ENCODE measurements at regions not wholly inside any gene's neighbourhood (a gene's known extent, or its start where the extent isn't known, plus 50 kb on each side); places are given as distances from the start of the nearest gene placed in this dataset.

DNA sequence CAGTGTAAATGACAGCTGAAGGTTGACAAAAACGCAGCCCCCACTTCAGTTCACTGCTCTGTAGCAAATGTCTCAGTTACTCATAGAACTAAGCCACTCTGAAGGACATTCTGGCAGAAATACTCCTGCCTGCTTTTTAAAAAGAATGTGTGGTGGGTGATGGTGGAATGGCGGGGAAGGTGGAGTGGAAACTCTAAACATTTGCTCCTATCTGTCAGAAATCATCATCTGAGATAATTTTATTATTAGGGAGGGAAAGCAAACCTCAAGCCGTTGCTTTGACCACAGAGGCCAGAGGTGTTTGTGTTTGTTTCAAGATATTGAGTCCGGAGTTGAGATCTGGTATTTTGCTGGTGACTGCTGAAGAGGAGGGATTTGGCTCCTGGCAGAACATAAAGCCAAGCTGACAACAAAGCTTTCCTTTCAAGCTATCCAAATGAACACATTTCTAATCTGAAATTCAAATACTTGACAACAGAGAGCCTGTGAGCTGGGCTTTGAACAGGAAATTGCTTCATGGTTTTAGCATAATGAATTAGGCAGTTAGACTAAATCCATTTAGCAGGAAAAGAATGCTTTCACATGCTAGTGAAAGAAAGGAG is 362.7 kb downstream of the CSNK1G3 start:
- no peak for DNase-seq (ENCODE audit: low read depth)

- no peak for DNase-seq (ENCODE audit: low read depth)
Observed at GRCh38 chr5:123873846-123874245, 361.9 kb downstream of the CSNK1G3 start.

- no peak for DNase-seq (ENCODE audit: low read depth)
Observed at GRCh38 chr5:123871373-123871772, 359.4 kb downstream of the CSNK1G3 start.

DNA sequence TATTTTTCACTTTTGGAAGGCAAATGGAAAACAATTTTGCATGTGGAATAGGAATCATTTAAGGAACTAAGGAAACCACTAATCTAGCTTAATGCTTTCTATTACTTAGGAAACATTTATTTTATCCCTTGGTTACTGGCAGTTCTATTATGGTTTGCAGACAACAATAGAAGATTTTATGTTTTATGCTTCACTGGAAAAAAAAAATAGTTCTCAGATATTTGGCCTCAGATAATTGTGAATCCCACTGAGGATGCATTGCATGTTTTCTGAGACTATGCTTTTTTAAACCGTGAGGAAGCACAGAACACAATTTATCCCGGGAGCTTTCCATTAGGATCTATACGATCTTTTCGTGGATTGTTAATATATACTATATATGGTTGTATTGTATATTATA is 356.9 kb downstream of the CSNK1G3 start:
- no peak for DNase-seq (ENCODE audit: low read depth)

DNA sequence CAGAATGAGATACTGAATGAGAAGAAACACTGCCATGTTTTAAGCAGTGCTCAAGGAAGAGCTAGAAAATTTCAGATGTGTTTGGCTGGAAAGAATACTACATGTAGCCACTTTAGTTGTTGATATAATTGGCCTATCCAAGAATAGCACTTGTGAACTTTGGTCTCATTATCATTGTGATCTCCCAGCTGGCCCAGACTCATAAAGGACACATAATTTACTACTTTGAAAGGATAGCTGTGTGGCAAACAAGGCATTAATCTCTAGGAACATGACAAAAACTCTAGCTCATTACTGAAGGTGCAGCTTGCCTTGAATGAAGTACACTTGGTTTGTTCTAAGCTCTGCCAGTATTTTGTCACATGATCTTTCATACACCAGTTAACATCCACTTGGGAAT is 356.3 kb downstream of the CSNK1G3 start:
- no peak for DNase-seq (ENCODE audit: low read depth)

DNA sequence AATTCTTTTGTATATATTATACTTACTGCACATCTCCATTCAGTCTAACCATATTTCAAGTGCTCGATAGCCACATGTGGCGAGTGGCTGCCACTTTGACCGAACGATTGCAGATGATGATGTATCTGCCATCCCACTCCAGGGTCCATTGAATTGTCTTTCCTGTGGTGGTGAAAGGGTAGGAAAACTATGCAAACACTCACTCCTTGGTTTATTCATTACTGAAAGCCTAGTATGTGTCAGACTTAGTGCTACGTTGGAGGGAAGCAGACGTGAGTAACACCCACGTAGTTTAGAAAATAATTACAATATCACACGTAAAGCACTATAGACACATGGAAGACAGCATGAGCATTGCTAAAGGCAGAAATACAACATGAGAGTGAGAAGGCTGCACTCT is 353.7 kb downstream of the CSNK1G3 start:
- DNase-seq (ENCODE audit: low read depth), result no peak

GRCh38 chr5:123864578-123864977 is 352.6 kb downstream of the CSNK1G3 start:
- DNase-seq (ENCODE audit: low read depth), result no peak

GRCh38 chr5:123858938-123859337 is 347.0 kb downstream of the CSNK1G3 start:
- DNase-seq (ENCODE audit: low read depth), result no peak

DNA sequence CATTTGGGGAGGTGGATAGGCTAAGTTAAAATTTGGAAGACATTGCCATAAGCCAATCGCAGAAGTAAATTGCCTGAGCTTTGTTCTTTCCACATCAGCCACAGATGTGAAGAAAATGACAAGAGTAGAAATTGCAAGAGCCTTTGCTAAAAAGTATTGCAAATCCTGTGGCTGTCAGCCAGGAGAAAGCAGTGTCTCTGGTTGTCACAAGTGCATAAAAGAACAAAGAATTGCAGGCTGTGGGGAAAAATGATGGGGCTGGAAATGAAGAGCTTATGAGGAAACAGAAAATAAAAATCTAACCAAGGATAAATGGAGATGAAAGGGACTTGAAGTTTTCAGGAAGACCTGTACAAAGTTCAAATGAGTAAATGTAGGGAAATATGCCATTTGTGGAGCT is 344.8 kb downstream of the CSNK1G3 start:
- DNase-seq (ENCODE audit: low read depth), result no peak

- no peak for DNase-seq (ENCODE audit: low read depth)
Observed at GRCh38 chr5:123855609-123856008, 343.6 kb downstream of the CSNK1G3 start.

DNA sequence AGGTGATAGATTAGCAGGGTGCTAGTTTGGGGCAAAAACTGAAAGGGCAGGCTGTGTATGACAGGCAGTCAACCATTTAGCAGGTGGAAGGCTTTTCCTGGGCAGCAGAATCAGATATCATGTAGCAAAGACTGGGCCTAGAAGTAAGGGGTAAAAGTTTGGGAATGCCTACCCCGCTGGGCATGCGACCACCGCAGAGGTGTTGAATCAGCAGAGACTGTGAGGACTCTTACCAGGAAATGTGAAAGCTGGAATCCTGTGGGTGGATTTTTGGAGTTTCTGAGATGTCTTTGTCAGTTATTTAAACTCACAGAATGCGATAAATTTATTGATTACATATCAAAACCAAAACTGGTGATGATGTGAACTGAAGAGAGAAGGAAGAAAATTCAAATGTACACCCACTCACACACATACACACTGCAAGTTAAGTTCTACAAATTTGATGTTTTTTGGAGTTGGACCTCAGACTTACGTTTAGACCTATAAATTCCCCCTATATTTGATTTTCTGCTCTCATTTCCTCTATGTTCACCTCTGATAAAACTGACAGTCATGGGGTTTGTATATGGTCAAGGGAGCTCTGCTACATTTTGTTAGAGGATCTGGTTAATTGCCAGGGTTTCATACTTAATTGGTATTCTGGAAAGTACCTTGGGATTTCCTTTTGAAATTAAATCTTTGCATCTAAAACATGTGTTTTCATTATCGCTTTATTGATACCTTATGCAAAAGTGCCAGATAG is 333.6 kb downstream of the CSNK1G3 start:
- DNase-seq (ENCODE audit: low read depth), result no peak

DNA sequence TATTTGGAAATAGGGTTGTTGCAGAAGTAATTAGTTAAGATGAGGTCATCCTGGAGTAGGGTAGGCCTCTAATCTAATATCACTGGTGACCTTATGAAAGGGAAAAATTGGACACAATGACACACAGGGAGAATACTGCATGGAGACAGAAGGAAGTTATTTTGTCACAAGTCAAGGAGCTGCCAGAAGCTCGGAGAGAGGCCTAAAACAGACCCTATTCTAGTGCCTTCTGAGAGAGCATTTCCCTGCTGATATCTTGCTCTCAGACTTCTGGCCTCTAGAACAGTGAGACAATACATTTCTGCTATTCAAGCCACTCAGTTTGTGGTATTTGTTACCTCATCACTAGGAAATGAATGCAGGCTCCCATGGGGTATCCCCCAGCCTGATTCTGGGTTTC is 332.9 kb downstream of the CSNK1G3 start:
- no peak for DNase-seq (ENCODE audit: low read depth)

DNA sequence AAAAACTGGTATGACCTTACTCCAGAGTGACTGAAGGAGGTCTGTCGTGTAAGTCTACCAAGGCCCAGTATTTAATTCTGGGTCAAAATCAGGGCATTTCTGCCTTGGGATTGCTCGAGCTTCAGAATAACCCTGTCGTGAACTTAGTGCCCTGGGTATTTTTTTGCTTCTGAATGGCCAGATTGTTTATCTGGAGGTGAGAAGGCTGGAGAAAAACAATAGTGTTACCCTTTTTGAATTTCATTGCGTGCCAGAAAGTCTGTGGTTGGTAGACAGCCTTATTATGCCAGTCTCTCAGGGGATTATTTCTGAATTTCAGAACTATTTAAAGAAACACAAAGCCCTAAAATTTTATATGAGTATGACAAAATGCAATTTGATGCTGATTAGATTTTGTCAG is 323.4 kb downstream of the CSNK1G3 start:
- DNase-seq (ENCODE audit: low read depth), result no peak

GRCh38 chr5:123830575-123830974 is 318.6 kb downstream of the CSNK1G3 start:
- no peak for DNase-seq (ENCODE audit: low read depth)

GRCh38 chr5:123827811-123828210 is 315.8 kb downstream of the CSNK1G3 start:
- DNase-seq (ENCODE audit: low read depth), result no peak

- DNase-seq (ENCODE audit: low read depth), result peak; percentile 40
Observed at GRCh38 chr5:123819833-123820232, 307.9 kb downstream of the CSNK1G3 start.

DNA sequence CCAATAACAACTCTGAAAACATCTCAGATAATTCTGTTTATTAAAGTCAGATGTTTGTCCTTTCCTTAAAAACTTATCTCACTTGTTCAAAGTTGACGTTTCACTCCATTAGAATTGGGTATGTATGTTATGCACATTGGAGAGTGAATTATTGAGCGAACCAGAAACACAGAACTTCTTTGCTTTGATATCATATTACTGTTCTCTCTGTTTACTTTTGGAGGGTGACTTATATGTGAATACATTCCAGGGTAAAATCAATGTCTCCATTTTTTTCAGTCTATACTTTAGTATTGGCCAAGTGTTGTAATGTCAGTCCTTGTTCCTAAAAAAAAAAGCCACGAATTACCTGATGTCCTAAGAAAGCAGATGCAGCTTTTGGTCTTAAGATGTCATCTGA is 307.4 kb downstream of the CSNK1G3 start:
- no peak for DNase-seq (ENCODE audit: low read depth)

GRCh38 chr5:123817267-123817666 is 305.3 kb downstream of the CSNK1G3 start:
- no peak for DNase-seq (ENCODE audit: low read depth)

- DNase-seq (ENCODE audit: low read depth), result no peak
Observed at GRCh38 chr5:123814801-123815470, 303.0 kb downstream of the CSNK1G3 start.

DNA sequence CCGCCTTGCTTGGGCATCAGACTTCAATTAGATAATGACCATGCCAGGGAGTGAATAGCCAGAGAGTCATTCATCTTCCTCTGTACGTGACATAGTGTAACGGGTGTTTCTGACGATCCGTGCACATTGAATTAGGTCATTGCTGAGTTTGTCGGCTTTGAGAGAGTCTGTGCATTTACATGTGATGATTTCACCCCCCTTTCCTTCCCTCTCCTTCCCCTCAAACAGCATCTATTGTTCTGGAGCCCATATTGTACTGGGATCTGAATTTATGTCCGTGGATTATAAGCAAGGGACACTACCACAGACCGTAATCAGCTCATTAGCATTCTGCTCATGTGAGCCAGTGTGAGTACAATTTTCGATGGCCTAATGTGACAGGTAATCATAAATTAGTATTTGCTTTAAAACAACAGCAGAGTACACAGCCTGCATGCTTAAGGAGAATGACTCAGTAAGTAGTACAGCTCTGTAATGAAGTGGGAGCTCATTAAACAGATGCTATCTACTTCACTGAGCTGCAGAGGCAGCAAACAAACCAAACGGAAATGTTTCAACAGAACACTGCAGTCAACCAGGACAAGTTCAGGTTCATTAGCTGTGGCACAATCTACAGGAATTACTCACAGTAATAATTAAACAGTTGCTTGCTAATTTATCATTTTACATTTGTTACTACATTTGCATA is 302.1 kb downstream of the CSNK1G3 start:
- no peak for DNase-seq (ENCODE audit: low read depth)

DNA sequence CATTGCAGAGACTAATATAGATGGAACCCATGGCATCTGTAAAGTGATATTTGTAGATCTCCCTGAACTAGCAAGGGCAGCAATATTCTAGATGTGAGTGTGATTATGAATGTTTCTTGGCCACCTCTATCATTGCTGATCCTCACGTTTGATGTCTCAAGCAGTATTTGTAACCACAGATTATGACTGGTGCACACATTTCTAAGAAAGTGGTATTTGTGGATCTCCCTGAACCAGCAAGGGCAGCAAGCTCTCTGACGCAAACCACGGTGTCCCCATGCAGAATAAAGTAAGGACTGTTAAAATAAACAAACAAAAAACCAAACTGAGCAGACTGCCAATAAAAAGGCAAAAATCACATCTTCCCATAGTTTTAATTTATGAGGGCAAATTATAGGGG is 301.3 kb downstream of the CSNK1G3 start:
- DNase-seq (ENCODE audit: low read depth), result no peak

- no peak for DNase-seq (ENCODE audit: low read depth)
Observed at GRCh38 chr5:123811831-123812230, 299.9 kb downstream of the CSNK1G3 start.
